ENCODE measurements at regions not wholly inside any gene's neighbourhood (a gene's known extent, or its start where the extent isn't known, plus 50 kb on each side); places are given as distances from the start of the nearest gene placed in this dataset.

DNA sequence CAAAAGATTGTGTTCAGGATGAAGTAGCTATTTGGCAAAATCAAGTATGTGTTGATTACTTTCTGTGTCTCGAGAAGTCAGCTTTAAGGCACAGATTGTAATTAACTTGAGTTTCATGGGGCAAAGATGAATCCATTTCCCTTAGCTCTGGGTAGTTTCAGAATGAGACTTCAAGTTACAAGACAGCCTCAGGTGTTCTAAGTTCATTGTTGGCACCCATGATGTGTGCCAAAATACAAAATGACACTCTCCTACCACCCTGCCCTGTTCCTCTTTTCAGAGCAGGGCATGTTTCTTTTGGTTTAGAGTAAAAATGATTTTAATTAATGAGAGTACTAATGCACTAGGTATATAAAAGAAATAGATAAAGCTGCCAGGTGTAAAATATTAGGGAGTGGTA is 797.6 kb upstream of the POT1 start:
- TF ChIP-seq EZH2phosphoT487 (IDR thresholded peaks at IDR 0.05; ENCODE audit: insufficient read depth, low read depth) (no peak), EZH2 (IDR thresholded peaks at IDR 0.05; ENCODE audit: insufficient read depth, poor library complexity, severe bottlenecking) (no peak)
